ENCODE measurements at regions not wholly inside any gene's neighbourhood (a gene's known extent, or its start where the extent isn't known, plus 50 kb on each side); places are given as distances from the start of the nearest gene placed in this dataset.

- DNase-seq = no peak
Observed at GRCh38 chr15:47552978-47553608, 164.2 kb upstream of the SEMA6D start.

GRCh38 chr15:47553947-47554346, 163.4 kb upstream of the SEMA6D start:
- no peak for DNase-seq

- DNase-seq = no peak
Observed at GRCh38 chr15:47561102-47561501, 156.2 kb upstream of the SEMA6D start.

GRCh38 chr15:47565949-47566348, 151.4 kb upstream of the SEMA6D start:
- no peak for DNase-seq

- no peak for DNase-seq
Observed at GRCh38 chr15:47566610-47567009, 150.7 kb upstream of the SEMA6D start.

GRCh38 chr15:47568030-47568429, 149.3 kb upstream of the SEMA6D start:
- DNase-seq = no peak

GRCh38 chr15:47570044-47570443, 147.3 kb upstream of the SEMA6D start:
- DNase-seq = no peak

GRCh38 chr15:47570451-47570850, 146.9 kb upstream of the SEMA6D start:
- no peak for DNase-seq

- no peak for DNase-seq
Observed at GRCh38 chr15:47570881-47571640, 146.2 kb upstream of the SEMA6D start.

- DNase-seq = no peak
Observed at GRCh38 chr15:47573673-47574072, 143.6 kb upstream of the SEMA6D start.

GRCh38 chr15:47577000-47577399, 140.3 kb upstream of the SEMA6D start:
- no peak for DNase-seq

GRCh38 chr15:47577461-47577860, 139.8 kb upstream of the SEMA6D start:
- DNase-seq = peak; percentile 15

- no peak for DNase-seq
Observed at GRCh38 chr15:47582233-47582632, 135.1 kb upstream of the SEMA6D start.

GRCh38 chr15:47584316-47584715, 133.0 kb upstream of the SEMA6D start:
- no peak for DNase-seq

GRCh38 chr15:47586653-47587224, 130.6 kb upstream of the SEMA6D start:
- peak; percentile 63 for DNase-seq

GRCh38 chr15:47587940-47588802, 129.1 kb upstream of the SEMA6D start:
- DNase-seq = no peak

- peak; percentile 11 for DNase-seq
Observed at GRCh38 chr15:47588958-47589357, 128.3 kb upstream of the SEMA6D start.

- DNase-seq = no peak
Observed at GRCh38 chr15:47598996-47599395, 118.3 kb upstream of the SEMA6D start.

- no peak for DNase-seq
Observed at GRCh38 chr15:47599806-47600205, 117.5 kb upstream of the SEMA6D start.

GRCh38 chr15:47602121-47602520, 115.2 kb upstream of the SEMA6D start:
- no peak for DNase-seq

- DNase-seq = no peak
Observed at GRCh38 chr15:47603026-47603425, 114.3 kb upstream of the SEMA6D start.

GRCh38 chr15:47607695-47608094, 109.6 kb upstream of the SEMA6D start:
- no peak for DNase-seq

GRCh38 chr15:47609693-47610092, 107.6 kb upstream of the SEMA6D start:
- no peak for DNase-seq
